Adrenal gland (tissue), 5 donors: ENCODE measurements at regions not wholly inside any gene's neighbourhood (a gene's known extent, or its start where the extent isn't known, plus 50 kb on each side); places are given as distances from the start of the nearest gene placed in this dataset.

Experiments
- CTCF ChIP-seq, 6 experiments: fragments of 450-650 bp in 4 of 6; fragments of 200-600 bp in 2 of 6; sonication (generic) in 1 of 6; IDR thresholded peaks; 1 replicate in 5 of 6; 2 replicates in 1 of 6; pipeline versions ENCODE4 v1.5.1 to v1.8.0; 2016 to 2021; ENCODE audit warnings: antibody characterized with exemption in 6 of 6, mild to moderate bottlenecking in 2 of 6, moderate library complexity in 1 of 6
- POLR2A ChIP-seq, 2 donors: fragments of 450-650 bp; IDR thresholded peaks; one replicate each; pipeline ENCODE4 v1.6.1; 2017; ENCODE audit warnings: antibody characterized with exemption in 2 of 2, mild to moderate bottlenecking in 2 of 2, moderate library complexity in 1 of 2
- donor health status: DM: no; HTN: no; CAD: no.

GRCh38 chr12:17661250-17661649 is 428.7 kb downstream of the RERGL start:
- TF ChIP-seq CTCF (IDR thresholded peaks at IDR 0.05) (no peak), POLR2A (IDR thresholded peaks at IDR 0.05) (no peak)
